ENCODE measurements at regions not wholly inside any gene's neighbourhood (a gene's known extent, or its start where the extent isn't known, plus 50 kb on each side); places are given as distances from the start of the nearest gene placed in this dataset.
A peak's percentile ranks its signal among the peaks of the same experiment; 100 is the strongest.

DNA sequence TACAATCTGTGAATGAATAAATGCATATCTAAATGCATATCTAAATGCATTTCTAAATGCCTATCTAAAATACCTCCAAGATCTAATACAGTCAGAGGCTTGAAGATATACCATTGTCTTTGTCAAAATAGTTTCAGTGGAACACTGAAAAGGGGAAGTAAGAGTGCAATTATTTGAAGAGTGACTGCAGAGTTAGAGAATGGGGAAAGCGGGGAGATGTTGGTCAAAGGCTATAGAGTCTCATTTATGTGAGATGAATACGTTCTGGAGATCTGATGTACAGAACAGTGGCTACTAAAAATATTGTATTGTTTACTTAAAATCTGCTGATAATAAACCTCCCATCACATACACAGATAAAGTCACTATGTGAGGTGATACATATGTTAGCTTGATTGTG lies 1126.2 kb upstream of the CDH9 start:
- H3K27me3 Mint-ChIP-seq = no peaks in the 10 kb centered on the region
- no peak overlapping the region for H3K4me3 Mint-ChIP-seq
- no peaks in the 10 kb centered on the region for H3K4me1 Mint-ChIP-seq
- ATAC-seq (replicated peaks; ENCODE audit: extremely low read depth, poor library complexity, severe bottlenecking) = no peak
- no peaks in the 10 kb centered on the region for H3K36me3 Mint-ChIP-seq (ENCODE audit: insufficient read depth)
- no peak overlapping the region for H3K27ac Mint-ChIP-seq (ENCODE audit: low read depth)
- no peak for DNase-seq (ENCODE audit: low spot score in 2 of 2)
- peaks cover 20% of the 10 kb centered on the region for H3K9me3 Mint-ChIP-seq

DNA sequence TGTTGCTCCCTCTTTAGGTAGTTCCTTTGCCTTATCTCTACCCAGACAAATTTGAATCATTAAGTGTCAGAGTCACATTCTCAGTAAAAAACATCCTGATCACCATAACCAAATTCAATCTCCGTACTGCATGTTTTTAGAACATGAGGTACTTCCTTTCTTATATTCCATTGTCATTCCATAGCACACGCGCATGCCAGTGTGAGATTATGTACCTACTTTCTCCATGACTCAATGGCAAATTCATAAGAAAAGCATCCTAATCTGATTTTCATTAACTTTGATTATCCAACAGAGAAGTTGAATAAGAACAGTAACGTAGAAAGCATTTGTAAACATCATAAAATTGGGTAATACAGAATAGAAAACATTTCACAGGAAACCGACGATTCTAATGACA lies 1118.6 kb upstream of the CDH9 start:
- Mint-ChIP-seq H3K36me3 (ENCODE audit: insufficient read depth) (peaks cover 2% of the 10 kb centered on the region), H3K4me3 (no peak overlapping the region), H3K27ac (ENCODE audit: low read depth) (no peak overlapping the region), H3K27me3 (no peaks in the 10 kb centered on the region), H3K9me3 (peaks cover 26% of the 10 kb centered on the region), H3K4me1 (no peaks in the 10 kb centered on the region)
- DNase-seq (ENCODE audit: low spot score in 2 of 2) (no peak), ATAC-seq (replicated peaks; ENCODE audit: extremely low read depth, poor library complexity, severe bottlenecking) (no peak)

DNA sequence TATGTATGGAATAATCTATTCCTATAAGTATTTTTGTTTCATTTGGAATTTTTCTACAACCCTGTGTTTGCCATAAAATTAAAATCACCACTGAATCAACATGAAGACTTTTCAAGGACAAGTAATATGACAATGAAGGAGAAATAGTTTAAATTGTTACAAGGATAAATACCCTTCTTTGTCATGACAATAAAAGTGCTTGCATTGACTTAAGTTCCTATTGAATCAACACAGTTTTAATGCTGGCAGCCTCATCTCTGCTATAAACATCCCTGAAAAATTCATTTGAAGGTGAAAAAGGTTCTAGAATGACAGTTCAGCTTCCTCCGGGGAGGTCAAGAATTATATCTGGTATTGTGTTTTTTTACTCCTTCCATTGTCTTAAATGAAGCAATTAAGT lies 1105.1 kb upstream of the CDH9 start:
- no peaks in the 10 kb centered on the region for H3K4me1 Mint-ChIP-seq
- H3K36me3 Mint-ChIP-seq (ENCODE audit: insufficient read depth) = no peaks in the 10 kb centered on the region
- peaks cover 18% of the 10 kb centered on the region for H3K9me3 Mint-ChIP-seq
- DNase-seq (ENCODE audit: low spot score in 2 of 2) (no peak), ATAC-seq (replicated peaks; ENCODE audit: extremely low read depth, poor library complexity, severe bottlenecking) (no peak)
- H3K27me3 Mint-ChIP-seq = no peaks in the 10 kb centered on the region
- H3K4me3 Mint-ChIP-seq = no peak overlapping the region
- H3K27ac Mint-ChIP-seq (ENCODE audit: low read depth) = no peak overlapping the region

DNA sequence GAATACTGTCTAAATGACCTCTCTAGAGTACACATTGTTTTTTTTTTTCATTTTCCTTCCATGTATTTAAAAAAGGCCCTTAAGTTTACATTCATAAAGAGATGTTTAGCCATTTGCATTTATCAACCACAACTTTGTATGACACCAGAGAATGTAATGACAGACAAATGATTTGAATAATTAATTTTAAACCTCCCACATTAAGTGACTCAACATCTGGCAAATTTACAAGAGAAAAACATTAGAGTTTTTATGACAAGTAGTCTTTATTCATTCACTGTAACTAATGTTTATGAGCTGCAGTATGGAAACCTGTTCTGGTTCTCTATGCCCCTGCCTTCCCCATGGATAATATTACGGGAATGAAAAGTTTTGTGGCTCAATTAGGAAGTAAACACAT lies 1093.8 kb upstream of the CDH9 start:
- peaks cover 26% of the 10 kb centered on the region for H3K9me3 Mint-ChIP-seq
- DNase-seq (ENCODE audit: low spot score in 2 of 2) (no peak), ATAC-seq (replicated peaks; ENCODE audit: extremely low read depth, poor library complexity, severe bottlenecking) (no peak)
- H3K4me3 Mint-ChIP-seq = no peak overlapping the region
- H3K27me3 Mint-ChIP-seq = no peaks in the 10 kb centered on the region
- H3K27ac Mint-ChIP-seq (ENCODE audit: low read depth) = no peak overlapping the region
- no peaks in the 10 kb centered on the region for H3K4me1 Mint-ChIP-seq
- H3K36me3 Mint-ChIP-seq (ENCODE audit: insufficient read depth) = no peaks in the 10 kb centered on the region

DNA sequence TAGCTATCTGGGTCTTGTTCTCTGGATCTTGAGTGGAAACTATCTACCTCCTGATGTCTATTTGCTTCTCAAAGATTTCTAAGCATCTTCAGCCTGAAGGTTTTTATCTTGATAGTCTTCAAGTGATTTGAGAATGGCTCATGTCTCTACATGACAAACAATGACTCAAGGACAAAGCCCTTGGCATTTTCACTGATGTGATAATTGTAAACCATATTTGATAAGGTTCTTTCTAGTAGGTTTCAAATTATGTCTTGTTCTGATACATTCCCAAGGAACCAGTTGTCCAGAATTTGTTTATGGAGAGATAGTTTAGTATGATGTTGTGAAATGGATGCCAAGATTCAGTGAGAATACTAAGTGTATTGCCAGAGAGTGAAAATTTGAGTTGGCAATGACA lies 1079.3 kb upstream of the CDH9 start:
- H3K36me3 Mint-ChIP-seq (ENCODE audit: insufficient read depth) = no peaks in the 10 kb centered on the region
- H3K9me3 Mint-ChIP-seq = peaks cover 20% of the 10 kb centered on the region
- H3K27me3 Mint-ChIP-seq = no peaks in the 10 kb centered on the region
- H3K4me3 Mint-ChIP-seq = no peak overlapping the region
- no peaks in the 10 kb centered on the region for H3K4me1 Mint-ChIP-seq
- no peak for DNase-seq (ENCODE audit: low spot score in 2 of 2)
- H3K27ac Mint-ChIP-seq (ENCODE audit: low read depth) = no peak overlapping the region
- ATAC-seq (replicated peaks; ENCODE audit: extremely low read depth, poor library complexity, severe bottlenecking) = no peak

DNA sequence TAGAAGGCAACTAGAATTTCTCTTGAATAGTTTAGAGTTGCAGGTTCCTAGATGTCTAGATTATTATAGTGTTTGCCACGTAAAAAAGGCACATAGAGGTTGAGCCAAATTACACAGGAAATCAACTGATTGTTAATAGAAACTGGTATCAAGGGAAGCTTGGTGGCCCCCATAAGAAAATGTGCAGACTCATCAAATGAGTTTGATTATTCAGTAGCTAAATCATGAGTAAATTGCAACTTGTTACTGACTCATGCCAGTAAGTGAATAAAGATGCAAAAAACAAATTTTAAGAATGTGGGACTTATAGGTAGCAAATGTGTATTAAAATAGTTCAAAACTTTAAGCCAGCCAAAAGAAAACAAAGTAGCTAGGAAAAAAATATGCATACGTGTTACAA lies 1078.9 kb upstream of the CDH9 start:
- no peak for DNase-seq (ENCODE audit: low spot score in 2 of 2)
- H3K36me3 Mint-ChIP-seq (ENCODE audit: insufficient read depth) = no peaks in the 10 kb centered on the region
- H3K4me3 Mint-ChIP-seq = no peak overlapping the region
- H3K4me1 Mint-ChIP-seq = no peaks in the 10 kb centered on the region
- H3K27me3 Mint-ChIP-seq = no peaks in the 10 kb centered on the region
- H3K9me3 Mint-ChIP-seq = peaks cover 20% of the 10 kb centered on the region
- no peak for ATAC-seq (replicated peaks; ENCODE audit: extremely low read depth, poor library complexity, severe bottlenecking)
- no peak overlapping the region for H3K27ac Mint-ChIP-seq (ENCODE audit: low read depth)

DNA sequence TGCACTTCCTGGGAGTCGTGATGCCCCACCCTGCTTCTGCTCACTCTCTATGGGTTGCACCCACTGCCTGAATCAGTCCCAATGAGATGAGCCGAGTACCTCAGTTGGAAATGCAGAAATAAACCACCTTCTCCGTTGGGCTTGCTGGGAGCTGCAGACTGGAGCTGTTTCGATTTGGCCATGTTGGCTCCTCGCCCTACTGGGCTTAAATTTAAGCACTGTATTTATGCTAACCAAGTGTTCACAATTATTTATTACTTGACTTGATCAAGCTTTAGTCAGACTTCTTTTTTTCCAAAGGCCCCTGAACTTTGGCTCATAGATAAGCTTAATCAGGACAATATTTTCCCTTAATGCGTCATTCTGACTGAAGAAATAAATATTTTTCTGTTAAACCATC lies 1072.4 kb upstream of the CDH9 start:
- H3K27ac Mint-ChIP-seq (ENCODE audit: low read depth) = no peak overlapping the region
- no peaks in the 10 kb centered on the region for H3K36me3 Mint-ChIP-seq (ENCODE audit: insufficient read depth)
- DNase-seq (ENCODE audit: low spot score in 2 of 2) = no peak
- H3K4me3 Mint-ChIP-seq = no peak overlapping the region
- H3K4me1 Mint-ChIP-seq = no peaks in the 10 kb centered on the region
- ATAC-seq (replicated peaks; ENCODE audit: extremely low read depth, poor library complexity, severe bottlenecking) = no peak
- H3K9me3 Mint-ChIP-seq = peaks cover 7% of the 10 kb centered on the region
- no peaks in the 10 kb centered on the region for H3K27me3 Mint-ChIP-seq

DNA sequence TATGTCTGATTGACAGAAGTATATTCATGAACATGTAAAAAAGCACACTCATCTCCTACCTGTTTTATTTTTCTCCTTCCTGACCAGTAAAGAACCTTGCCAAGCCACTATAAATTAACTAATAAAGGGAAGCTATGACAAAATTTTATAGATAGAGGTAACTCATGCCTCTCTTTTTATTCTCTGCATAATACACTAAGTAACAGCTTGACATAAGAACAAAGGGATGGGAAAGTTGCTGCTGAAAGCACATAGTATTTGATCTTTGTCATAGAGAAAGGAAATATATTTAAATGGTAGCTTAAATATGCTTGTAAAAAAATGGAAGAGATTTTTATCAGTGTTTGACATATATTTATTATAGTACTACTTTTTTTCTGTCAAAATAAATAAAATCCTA lies 1065.7 kb upstream of the CDH9 start:
- Mint-ChIP-seq H3K4me3 (no peak overlapping the region), H3K27ac (ENCODE audit: low read depth) (no peak overlapping the region), H3K9me3 (peaks cover 6% of the 10 kb centered on the region)

DNA sequence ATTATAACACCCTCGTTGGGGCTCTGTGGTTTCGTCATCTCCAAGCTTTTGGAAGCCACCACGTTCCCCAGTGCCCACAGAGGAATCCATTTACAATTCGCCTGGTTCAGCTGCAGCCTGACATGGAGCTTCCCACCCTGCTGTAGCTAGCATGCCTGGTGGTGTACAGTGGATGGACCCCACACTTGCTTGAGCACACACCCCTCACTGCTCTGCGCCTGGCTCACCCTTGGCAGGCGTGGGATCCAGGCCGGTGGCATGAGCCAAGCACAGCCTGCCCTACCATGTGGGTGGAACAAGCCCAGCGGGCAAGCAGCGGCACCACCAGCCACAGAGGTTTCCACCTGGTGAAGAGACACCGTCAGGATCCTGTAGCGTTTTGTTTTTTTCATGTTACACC lies 1045.7 kb upstream of the CDH9 start:
- no peak for ATAC-seq (replicated peaks; ENCODE audit: extremely low read depth, poor library complexity, severe bottlenecking)
- H3K4me1 Mint-ChIP-seq = no peaks in the 10 kb centered on the region
- DNase-seq (ENCODE audit: low spot score in 2 of 2) = no peak
- no peaks in the 10 kb centered on the region for H3K27me3 Mint-ChIP-seq
- H3K4me3 Mint-ChIP-seq = no peak overlapping the region
- no peaks in the 10 kb centered on the region for H3K36me3 Mint-ChIP-seq (ENCODE audit: insufficient read depth)
- no peak overlapping the region for H3K27ac Mint-ChIP-seq (ENCODE audit: low read depth)
- peaks cover 16% of the 10 kb centered on the region for H3K9me3 Mint-ChIP-seq

More for the DNA sequence above, 1065.7 kb upstream of the CDH9 start:
- H3K27me3 Mint-ChIP-seq = no peaks in the 10 kb centered on the region
- no peaks in the 10 kb centered on the region for H3K4me1 Mint-ChIP-seq
- ATAC-seq (replicated peaks; ENCODE audit: extremely low read depth, poor library complexity, severe bottlenecking) (no peak), DNase-seq (ENCODE audit: low spot score in 2 of 2) (no peak)
- H3K36me3 Mint-ChIP-seq (ENCODE audit: insufficient read depth) = no peaks in the 10 kb centered on the region

DNA sequence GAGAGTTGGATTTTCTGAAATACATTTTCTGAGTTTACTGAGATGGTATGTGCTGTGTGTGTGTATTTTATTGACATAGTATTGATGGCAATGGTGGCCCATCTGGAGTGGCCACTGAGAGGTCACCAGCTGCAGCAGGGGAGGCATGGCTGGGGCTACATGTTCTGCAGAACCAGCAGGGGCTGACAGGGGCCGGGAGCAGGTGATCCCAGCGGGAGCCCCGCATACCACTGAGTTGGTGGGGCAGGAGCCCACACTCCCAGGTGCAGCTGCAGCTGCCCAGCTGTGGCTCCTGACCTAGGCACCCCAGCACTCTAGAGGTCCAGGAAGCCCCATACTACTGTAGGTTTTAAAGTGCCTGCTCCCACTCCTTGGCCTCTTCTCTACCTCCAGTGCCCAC lies 1044.2 kb upstream of the CDH9 start:
- H3K4me3 Mint-ChIP-seq = no peak overlapping the region
- H3K27me3 Mint-ChIP-seq = no peaks in the 10 kb centered on the region
- H3K36me3 Mint-ChIP-seq (ENCODE audit: insufficient read depth) = no peaks in the 10 kb centered on the region
- no peak for DNase-seq (ENCODE audit: low spot score in 2 of 2)
- H3K27ac Mint-ChIP-seq (ENCODE audit: low read depth) = no peak overlapping the region
- peak; percentile 6 for ATAC-seq (replicated peaks; ENCODE audit: extremely low read depth, poor library complexity, severe bottlenecking)
- H3K9me3 Mint-ChIP-seq = peaks cover 14% of the 10 kb centered on the region
- H3K4me1 Mint-ChIP-seq = no peaks in the 10 kb centered on the region

DNA sequence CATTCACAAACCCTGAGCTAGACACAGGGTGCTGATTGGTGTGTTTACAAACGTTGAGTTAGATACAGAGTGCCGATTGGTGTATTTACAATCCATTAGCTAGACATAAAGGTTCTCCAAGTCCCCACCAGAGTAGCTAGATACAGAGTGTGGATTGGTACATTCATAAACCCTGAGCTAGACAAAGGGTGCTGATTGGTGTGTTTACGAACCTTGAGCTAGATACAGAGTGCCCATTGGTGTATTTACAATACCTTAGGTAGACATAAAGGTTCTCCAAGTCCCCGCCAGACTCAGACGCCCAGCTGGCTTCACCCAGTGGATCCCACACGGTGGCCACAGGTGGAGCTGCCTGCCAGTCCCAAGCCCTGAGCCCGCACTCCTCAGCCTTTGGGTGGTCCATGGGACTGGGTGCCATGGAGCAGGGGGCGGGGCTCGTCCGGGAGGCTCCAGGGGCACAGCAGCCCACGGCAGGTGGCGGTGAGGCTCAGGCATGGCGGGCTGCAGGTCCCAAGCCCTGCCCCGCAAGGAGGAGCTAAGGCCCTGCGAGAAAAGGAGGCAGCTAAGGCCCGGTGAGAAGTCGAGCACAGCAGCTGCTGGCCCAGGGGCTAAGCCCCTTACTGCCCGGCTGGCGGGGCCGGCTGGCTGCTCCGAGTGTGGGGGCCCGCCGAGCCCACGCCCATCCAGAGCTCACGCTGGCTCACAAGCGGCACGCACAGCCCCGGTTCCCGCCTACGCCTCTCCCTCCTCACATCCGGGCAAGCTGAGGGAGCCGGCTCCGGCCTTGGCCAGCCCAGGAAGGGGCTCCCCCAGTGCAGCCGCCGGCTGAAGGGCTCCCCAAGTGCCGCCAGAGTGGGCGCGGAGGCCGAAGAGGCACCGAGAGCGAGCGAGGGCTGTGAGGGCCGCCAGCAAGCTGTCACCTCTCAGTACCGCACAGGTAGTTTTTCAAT lies 1039.2 kb upstream of the CDH9 start:
- no peak for ATAC-seq (replicated peaks; ENCODE audit: extremely low read depth, poor library complexity, severe bottlenecking)
- peaks cover 18% of the 10 kb centered on the region for H3K9me3 Mint-ChIP-seq
- H3K36me3 Mint-ChIP-seq (ENCODE audit: insufficient read depth) = no peaks in the 10 kb centered on the region
- H3K4me1 Mint-ChIP-seq = no peaks in the 10 kb centered on the region
- H3K4me3 Mint-ChIP-seq = no peak overlapping the region
- no peak for DNase-seq (ENCODE audit: low spot score in 2 of 2)
- H3K27ac Mint-ChIP-seq (ENCODE audit: low read depth) = no peak overlapping the region
- no peaks in the 10 kb centered on the region for H3K27me3 Mint-ChIP-seq

DNA sequence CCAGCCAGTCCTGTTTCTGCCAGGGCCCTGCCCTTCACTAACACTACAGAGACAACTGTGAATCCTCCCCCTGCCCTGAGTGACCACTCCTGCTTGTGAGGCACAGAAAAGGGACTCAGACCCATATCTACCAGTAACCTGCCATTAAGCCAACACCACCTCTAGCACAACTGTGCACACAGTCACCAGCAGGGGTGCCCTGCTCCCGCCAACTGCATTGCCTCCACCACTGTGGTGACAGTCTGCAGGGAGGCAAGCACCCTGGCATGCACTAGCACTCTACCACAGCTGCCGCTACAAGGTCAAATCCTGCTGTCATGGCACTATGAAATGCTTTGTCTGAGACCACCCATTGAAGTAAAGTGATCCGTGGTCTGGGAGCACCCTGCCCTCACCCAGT lies 1028.5 kb upstream of the CDH9 start:
- H3K4me3 Mint-ChIP-seq = no peak overlapping the region
- H3K27me3 Mint-ChIP-seq = no peaks in the 10 kb centered on the region
- ATAC-seq (replicated peaks; ENCODE audit: extremely low read depth, poor library complexity, severe bottlenecking) = no peak
- H3K4me1 Mint-ChIP-seq = no peaks in the 10 kb centered on the region
- DNase-seq (ENCODE audit: low spot score in 2 of 2) = no peak
- no peaks in the 10 kb centered on the region for H3K36me3 Mint-ChIP-seq (ENCODE audit: insufficient read depth)
- H3K27ac Mint-ChIP-seq (ENCODE audit: low read depth) = no peak overlapping the region
- H3K9me3 Mint-ChIP-seq = peaks cover 19% of the 10 kb centered on the region

DNA sequence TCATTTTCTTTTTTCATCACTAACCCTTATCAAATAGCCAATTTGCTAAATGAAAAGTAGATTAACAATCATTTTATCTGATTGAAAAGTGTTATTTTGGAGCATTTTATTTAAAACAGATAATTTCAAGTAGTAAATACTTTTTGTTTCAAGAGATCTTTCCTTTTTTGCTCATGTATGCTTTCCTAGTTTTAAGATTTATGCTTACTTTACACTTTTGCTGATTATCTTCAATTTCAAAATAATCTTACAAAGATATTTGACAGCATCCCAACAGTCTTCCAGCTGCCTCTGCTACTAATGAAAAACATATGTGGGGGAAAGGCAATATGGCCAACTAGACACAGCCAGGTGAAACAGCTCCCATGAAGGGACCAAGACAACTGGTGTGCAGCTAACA lies 1027.3 kb upstream of the CDH9 start:
- H3K36me3 Mint-ChIP-seq (ENCODE audit: insufficient read depth) = no peaks in the 10 kb centered on the region
- no peak for ATAC-seq (replicated peaks; ENCODE audit: extremely low read depth, poor library complexity, severe bottlenecking)

More for the DNA sequence above, 1027.3 kb upstream of the CDH9 start:
- no peak overlapping the region for H3K27ac Mint-ChIP-seq (ENCODE audit: low read depth)
- no peaks in the 10 kb centered on the region for H3K4me1 Mint-ChIP-seq
- no peak for DNase-seq (ENCODE audit: low spot score in 2 of 2)
- H3K4me3 Mint-ChIP-seq = no peak overlapping the region
- no peaks in the 10 kb centered on the region for H3K27me3 Mint-ChIP-seq
- H3K9me3 Mint-ChIP-seq = peaks cover 19% of the 10 kb centered on the region
